SK-N-SH treated with all-trans-retinoic acid at 6 μM for 48 hours (cell line): ENCODE measurements at regions not wholly inside any gene's neighbourhood (a gene's known extent, or its start where the extent isn't known, plus 50 kb on each side); places are given as distances from the start of the nearest gene placed in this dataset.

Source experiments
- ARNTL ChIP-seq: fragments of 450-650 bp; formaldehyde crosslinking; IDR thresholded peaks from 2 replicates; pipeline ENCODE4 v1.5.0; 2020; ENCODE audit warnings: low read depth, mild to moderate bottlenecking, moderate library complexity, borderline replicate concordance
- CREB5 ChIP-seq: fragments of 250-450 bp; sonication (Bioruptor Pico); IDR thresholded peaks from 2 replicates; pipeline ENCODE4 v1.5.1; 2020; ENCODE audit warnings: low read depth, mild to moderate bottlenecking, moderate library complexity
- CSDC2 ChIP-seq: fragments of 250-450 bp; sonication (Bioruptor Pico); IDR thresholded peaks from 2 replicates; pipeline ENCODE4 v1.5.0; 2020; ENCODE audit warnings: mild to moderate bottlenecking, moderate library complexity
- OSR1 ChIP-seq: fragments of 250-450 bp; sonication (Bioruptor Pico); IDR thresholded peaks from 2 replicates; pipeline ENCODE4 v1.8.0; 2022; ENCODE audit warnings: moderate library complexity, mild to moderate bottlenecking, inconsistent platforms
- PATZ1 ChIP-seq: fragments of 250-450 bp; sonication (Bioruptor Pico); IDR thresholded peaks from 2 replicates; pipeline ENCODE4 v1.8.0; 2020; ENCODE audit warnings: mild to moderate bottlenecking, moderate library complexity, borderline replicate concordance
- PPARA ChIP-seq: fragments of 250-450 bp; sonication (Bioruptor Pico); IDR thresholded peaks from 2 replicates; pipeline ENCODE4 v1.5.0; 2020; ENCODE audit warnings: mild to moderate bottlenecking, borderline replicate concordance
- ZC3H10 ChIP-seq: fragments of 250-450 bp; sonication (Bioruptor Pico); IDR thresholded peaks from 2 replicates; pipeline ENCODE4 v1.5.1; 2021; ENCODE audit warnings: mild to moderate bottlenecking, moderate library complexity
- ZFP3 ChIP-seq: fragments of 250-450 bp; sonication (Bioruptor Pico); IDR thresholded peaks from 2 replicates; pipeline ENCODE4 v1.5.0; 2020; ENCODE audit warnings: mild to moderate bottlenecking, moderate library complexity

GRCh38 chr9:90017679-90018078 is 412.9 kb downstream of the GADD45G start:
- TF ChIP-seq PATZ1 (CRISPR knock-in tag), result no peak
- TF ChIP-seq ARNTL (CRISPR knock-in tag), result no peak
- TF ChIP-seq ZFP3 (CRISPR knock-in tag), result no peak
- no peak for TF ChIP-seq CSDC2
- no peak for TF ChIP-seq OSR1
- no peak for TF ChIP-seq PPARA (CRISPR knock-in tag)
- TF ChIP-seq ZC3H10 (CRISPR knock-in tag), result no peak
- TF ChIP-seq CREB5, result no peak
